ENCODE measurements at regions not wholly inside any gene's neighbourhood (a gene's known extent, or its start where the extent isn't known, plus 50 kb on each side); places are given as distances from the start of the nearest gene placed in this dataset.

DNA sequence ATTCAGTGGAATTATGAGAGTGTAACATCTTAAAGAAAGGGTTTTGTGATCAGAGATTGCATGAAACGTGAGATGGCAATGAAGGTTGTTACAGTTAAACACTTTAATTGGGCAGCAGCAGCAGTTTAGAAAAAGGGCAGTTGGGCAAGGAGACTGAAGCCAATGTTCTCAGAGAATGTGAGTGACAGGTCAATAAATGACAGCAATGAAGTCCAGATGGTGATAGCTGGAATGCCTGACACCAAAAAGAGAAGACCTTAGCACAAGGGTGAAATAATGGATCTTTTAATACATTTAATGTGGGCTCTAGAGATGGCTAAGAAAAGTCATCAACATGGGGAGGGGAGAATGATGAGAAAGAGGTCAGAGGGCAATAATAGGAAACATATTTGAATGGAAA lies 89.4 kb upstream of the CDH7 start:
- TF ChIP-seq, protein P1, sequence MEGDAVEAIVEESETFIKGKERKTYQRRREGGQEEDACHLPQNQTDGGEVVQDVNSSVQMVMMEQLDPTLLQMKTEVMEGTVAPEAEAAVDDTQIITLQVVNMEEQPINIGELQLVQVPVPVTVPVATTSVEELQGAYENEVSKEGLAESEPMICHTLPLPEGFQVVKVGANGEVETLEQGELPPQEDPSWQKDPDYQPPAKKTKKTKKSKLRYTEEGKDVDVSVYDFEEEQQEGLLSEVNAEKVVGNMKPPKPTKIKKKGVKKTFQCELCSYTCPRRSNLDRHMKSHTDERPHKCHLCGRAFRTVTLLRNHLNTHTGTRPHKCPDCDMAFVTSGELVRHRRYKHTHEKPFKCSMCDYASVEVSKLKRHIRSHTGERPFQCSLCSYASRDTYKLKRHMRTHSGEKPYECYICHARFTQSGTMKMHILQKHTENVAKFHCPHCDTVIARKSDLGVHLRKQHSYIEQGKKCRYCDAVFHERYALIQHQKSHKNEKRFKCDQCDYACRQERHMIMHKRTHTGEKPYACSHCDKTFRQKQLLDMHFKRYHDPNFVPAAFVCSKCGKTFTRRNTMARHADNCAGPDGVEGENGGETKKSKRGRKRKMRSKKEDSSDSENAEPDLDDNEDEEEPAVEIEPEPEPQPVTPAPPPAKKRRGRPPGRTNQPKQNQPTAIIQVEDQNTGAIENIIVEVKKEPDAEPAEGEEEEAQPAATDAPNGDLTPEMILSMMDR (IDR thresholded peaks at IDR 0.05; ENCODE audit: low read depth, low read length) = no peak
- TF ChIP-seq, protein P2, sequence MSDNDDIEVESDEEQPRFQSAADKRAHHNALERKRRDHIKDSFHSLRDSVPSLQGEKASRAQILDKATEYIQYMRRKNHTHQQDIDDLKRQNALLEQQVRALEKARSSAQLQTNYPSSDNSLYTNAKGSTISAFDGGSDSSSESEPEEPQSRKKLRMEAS (IDR thresholded peaks at IDR 0.05; ENCODE audit: low read depth, low read length) = no peak
